GM23338 (cell line): ENCODE measurements at regions not wholly inside any gene's neighbourhood (a gene's known extent, or its start where the extent isn't known, plus 50 kb on each side); places are given as distances from the start of the nearest gene placed in this dataset.

Source experiments
- ATAC-seq: fragments of 200-7000 bp; cut with Tn5 transposase; 3 replicates; pipeline ENCODE4 v1.9.1; 2020
- DNase-seq: peaks from one replicate; pipeline ENCODE4 v3.0.0-alpha.2; 2015; ENCODE audit warnings: low spot score
- H2AFZ ChIP-seq: fragments of 200-600 bp; sonication (generic); 2 replicates; pipeline ENCODE4 v1.8.0; 2016; ENCODE audit warnings: antibody characterized with exemption, mild to moderate bottlenecking, moderate library complexity
- H3F3A ChIP-seq: fragments of 200-600 bp; sonication (generic); replicated peaks from 2 replicates; pipeline ENCODE4 v1.8.0; 2017; ENCODE audit warnings: antibody characterized with exemption, mixed run types, low read depth
- H3K27ac ChIP-seq: fragments of 200-600 bp; sonication (generic); 2 replicates; pipeline ENCODE4 v1.6.1; 2016; ENCODE audit warnings: low read depth
- H3K27me3 ChIP-seq: fragments of 200-600 bp; sonication (generic); 2 replicates; pipeline ENCODE4 v1.8.0; 2016; ENCODE audit warnings: mild to moderate bottlenecking, mixed run types, moderate library complexity; ENCODE audit not compliant: insufficient read depth
- H3K36me3 ChIP-seq: fragments of 200-600 bp; sonication (generic); 2 replicates; pipeline ENCODE4 v1.8.0; 2016; ENCODE audit warnings: mild to moderate bottlenecking; ENCODE audit not compliant: insufficient read depth
- H3K4me1 ChIP-seq: fragments of 200-600 bp; sonication (generic); 2 replicates; pipeline ENCODE4 v1.8.0; 2016; ENCODE audit warnings: mild to moderate bottlenecking, moderate library complexity; ENCODE audit not compliant: insufficient read depth
- H3K4me2 ChIP-seq: fragments of 200-600 bp; sonication (generic); 2 replicates; pipeline ENCODE4 v1.7.1; 2017; ENCODE audit warnings: mixed run types
- H3K4me3 ChIP-seq: fragments of 200-600 bp; sonication (generic); 2 replicates; pipeline ENCODE4 v1.6.1; 2016; ENCODE audit warnings: mixed run types
- H3K79me2 ChIP-seq: fragments of 200-600 bp; sonication (generic); replicated peaks from 2 replicates; pipeline ENCODE4 v1.8.0; 2017; ENCODE audit warnings: mild to moderate bottlenecking; ENCODE audit not compliant: insufficient read depth
- H3K9me2 ChIP-seq: fragments of 200-600 bp; sonication (generic); 2 replicates; pipeline ENCODE4 v1.8.0; 2017; ENCODE audit not compliant: insufficient read depth
- H4K20me1 ChIP-seq: fragments of 200-600 bp; sonication (generic); replicated peaks from 2 replicates; pipeline ENCODE4 v1.8.0; 2017; ENCODE audit warnings: mild to moderate bottlenecking; ENCODE audit not compliant: insufficient read depth
- H3K27ac Mint-ChIP-seq: 2 replicates; pipeline ENCODE4 v1.8.0; 2020; ENCODE audit warnings: inconsistent platforms, mild to moderate bottlenecking, moderate library complexity, mixed read lengths
- H3K27me3 Mint-ChIP-seq: 3 replicates; pipeline ENCODE4 v1.8.0; 2022; ENCODE audit warnings: low read depth, mild to moderate bottlenecking, moderate library complexity, mixed read lengths, inconsistent platforms; ENCODE audit not compliant: insufficient read depth, poor library complexity
- H3K36me3 Mint-ChIP-seq: 3 replicates; pipeline ENCODE4 v1.8.0; 2021; ENCODE audit warnings: low read depth, mild to moderate bottlenecking, inconsistent platforms, moderate library complexity, mixed read lengths
- H3K4me1 Mint-ChIP-seq: 3 replicates; pipeline ENCODE4 v1.8.0; 2020; ENCODE audit warnings: mild to moderate bottlenecking, inconsistent platforms, mixed read lengths
- H3K4me3 Mint-ChIP-seq: 3 replicates; pipeline ENCODE4 v1.8.0; 2021; ENCODE audit warnings: moderate library complexity, mild to moderate bottlenecking, inconsistent platforms, mixed read lengths
- H3K9me3 Mint-ChIP-seq: 3 replicates; pipeline ENCODE4 v1.8.0; 2020; ENCODE audit warnings: moderate library complexity, mild to moderate bottlenecking, inconsistent platforms, mixed read lengths
- CREB1 ChIP-seq: fragments of 250-450 bp; sonication (Bioruptor Pico); IDR thresholded peaks from 2 replicates; pipeline ENCODE4 v1.5.0; 2020; ENCODE audit warnings: low read depth, mild to moderate bottlenecking, moderate library complexity
- CTCF ChIP-seq, 2 experiments: fragments of 200-600 bp in 1 of 2; sonication (generic) in 1 of 2; conservative IDR thresholded peaks; 2 replicates each; pipeline versions ENCODE4 v1.5.1 to v1.6.1; 2016 to 2017; ENCODE audit warnings: antibody characterized with exemption in 2 of 2, low read depth in 2 of 2, mild to moderate bottlenecking in 2 of 2, moderate library complexity in 1 of 2
- EZH2 ChIP-seq: fragments of 200-600 bp; sonication (generic); IDR thresholded peaks from one replicate; pipeline ENCODE4 v1.8.0; 2017; ENCODE audit warnings: antibody characterized with exemption, mild to moderate bottlenecking, low read depth; ENCODE audit not compliant: unreplicated experiment
- JUNB ChIP-seq: IDR thresholded peaks from one replicate; pipeline ENCODE4 v1.6.1; 2016; ENCODE audit warnings: antibody characterized with exemption; ENCODE audit not compliant: unreplicated experiment
- NANOG ChIP-seq: IDR thresholded peaks from 2 replicates; pipeline ENCODE4 v1.6.1; 2016; ENCODE audit warnings: antibody characterized with exemption, borderline replicate concordance
- POLR2AphosphoS5 ChIP-seq: IDR thresholded peaks from 2 replicates; pipeline ENCODE4 v1.6.1; 2016; ENCODE audit warnings: antibody characterized with exemption, low read depth
- STAT1 ChIP-seq: IDR thresholded peaks from one replicate; pipeline ENCODE4 v1.6.1; 2016; ENCODE audit warnings: antibody characterized with exemption; ENCODE audit not compliant: unreplicated experiment
- ZNF114 ChIP-seq: fragments of 250-450 bp; sonication (Bioruptor Pico); IDR thresholded peaks from 2 replicates; pipeline ENCODE4 v1.5.0; 2020; ENCODE audit warnings: mild to moderate bottlenecking, moderate library complexity
- TF ChIP-seq, protein P1 (sequence below): IDR thresholded peaks from one replicate; pipeline ENCODE4 v1.6.1; 2018; ENCODE audit warnings: antibody characterized with exemption; ENCODE audit not compliant: unreplicated experiment
- TF ChIP-seq, protein P2 (sequence below): fragments of 250-450 bp; sonication (Bioruptor Pico); IDR thresholded peaks from 2 replicates; pipeline ENCODE4 v1.5.0; 2020; ENCODE audit warnings: mild to moderate bottlenecking, moderate library complexity

DNA sequence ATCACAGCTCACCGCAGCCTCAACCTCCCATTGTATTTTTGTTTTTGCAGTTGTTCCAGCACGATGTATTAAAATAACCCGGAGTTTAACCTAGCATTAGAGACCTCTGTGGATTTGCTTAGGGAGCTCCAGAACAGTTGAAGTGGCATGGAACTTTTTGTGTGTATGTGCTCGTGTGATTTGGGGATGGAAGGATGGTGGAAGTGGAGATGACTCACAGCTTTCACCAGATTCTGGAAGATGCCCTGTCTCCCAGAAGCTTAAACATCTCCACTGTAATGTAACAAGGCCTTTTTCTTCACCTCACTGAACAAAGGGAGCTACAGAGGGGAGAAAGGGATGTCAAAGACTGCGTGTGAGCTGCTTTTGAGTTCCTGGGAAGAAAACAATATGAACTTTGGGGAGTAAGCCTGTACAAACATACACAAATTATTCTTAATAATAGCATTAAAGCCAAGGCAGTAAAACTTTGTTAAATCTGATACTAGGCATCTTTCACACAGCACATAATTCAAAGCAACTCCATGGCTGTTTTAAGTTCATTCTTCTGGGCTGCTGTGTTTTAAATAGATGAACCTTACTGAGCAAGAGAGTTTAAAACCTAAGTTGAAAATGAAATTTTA is 226.4 kb downstream of the ADAMTS15 start (continued):
- TF ChIP-seq, protein P1, sequence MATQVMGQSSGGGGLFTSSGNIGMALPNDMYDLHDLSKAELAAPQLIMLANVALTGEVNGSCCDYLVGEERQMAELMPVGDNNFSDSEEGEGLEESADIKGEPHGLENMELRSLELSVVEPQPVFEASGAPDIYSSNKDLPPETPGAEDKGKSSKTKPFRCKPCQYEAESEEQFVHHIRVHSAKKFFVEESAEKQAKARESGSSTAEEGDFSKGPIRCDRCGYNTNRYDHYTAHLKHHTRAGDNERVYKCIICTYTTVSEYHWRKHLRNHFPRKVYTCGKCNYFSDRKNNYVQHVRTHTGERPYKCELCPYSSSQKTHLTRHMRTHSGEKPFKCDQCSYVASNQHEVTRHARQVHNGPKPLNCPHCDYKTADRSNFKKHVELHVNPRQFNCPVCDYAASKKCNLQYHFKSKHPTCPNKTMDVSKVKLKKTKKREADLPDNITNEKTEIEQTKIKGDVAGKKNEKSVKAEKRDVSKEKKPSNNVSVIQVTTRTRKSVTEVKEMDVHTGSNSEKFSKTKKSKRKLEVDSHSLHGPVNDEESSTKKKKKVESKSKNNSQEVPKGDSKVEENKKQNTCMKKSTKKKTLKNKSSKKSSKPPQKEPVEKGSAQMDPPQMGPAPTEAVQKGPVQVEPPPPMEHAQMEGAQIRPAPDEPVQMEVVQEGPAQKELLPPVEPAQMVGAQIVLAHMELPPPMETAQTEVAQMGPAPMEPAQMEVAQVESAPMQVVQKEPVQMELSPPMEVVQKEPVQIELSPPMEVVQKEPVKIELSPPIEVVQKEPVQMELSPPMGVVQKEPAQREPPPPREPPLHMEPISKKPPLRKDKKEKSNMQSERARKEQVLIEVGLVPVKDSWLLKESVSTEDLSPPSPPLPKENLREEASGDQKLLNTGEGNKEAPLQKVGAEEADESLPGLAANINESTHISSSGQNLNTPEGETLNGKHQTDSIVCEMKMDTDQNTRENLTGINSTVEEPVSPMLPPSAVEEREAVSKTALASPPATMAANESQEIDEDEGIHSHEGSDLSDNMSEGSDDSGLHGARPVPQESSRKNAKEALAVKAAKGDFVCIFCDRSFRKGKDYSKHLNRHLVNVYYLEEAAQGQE, result no peak
- no peak for TF ChIP-seq EZH2
- TF ChIP-seq CREB1, result no peak
- no peak for TF ChIP-seq CTCF (conservative IDR thresholded peaks at IDR 0.05; ENCODE audit: low read depth in 2 of 2)
- no peak for TF ChIP-seq NANOG

GRCh38 chr11:130675371-130675821 is 227.0 kb downstream of the ADAMTS15 start:
- no peaks in the 10 kb centered on the region for H3K79me2 ChIP-seq
- Mint-ChIP-seq H3K27ac (no peak overlapping the region), H3K9me3 (peaks cover 8% of the 10 kb centered on the region), H3K4me1 (peaks cover 14% of the 10 kb centered on the region), H3K36me3 (no peaks in the 10 kb centered on the region; the same call in 2 of the 3 replicates), H3K27me3 (peaks cover 7% of the 10 kb centered on the region), H3K4me3 (no peak overlapping the region)
- peak overlapping the region; percentile 54; the same call in 1 of the 2 replicates for H2AFZ ChIP-seq
- H3K9me2 ChIP-seq, result no peaks in the 10 kb centered on the region; the same call in 1 of the 2 replicates
- no peak overlapping the region for H3K27ac ChIP-seq
- H3K4me1 ChIP-seq, result peaks cover 6% of the 10 kb centered on the region; the same call in 1 of the 2 replicates
- H3K27me3 ChIP-seq, result no peaks in the 10 kb centered on the region
- H3K4me3 ChIP-seq, result no peak overlapping the region
- no peaks in the 10 kb centered on the region for H3K36me3 ChIP-seq
- no peaks in the 10 kb centered on the region for H3F3A ChIP-seq
- ATAC-seq (no peak), DNase-seq (no peak)
- no peaks in the 10 kb centered on the region for H4K20me1 ChIP-seq
- H3K4me2 ChIP-seq, result no peak overlapping the region
- TF ChIP-seq, protein P2, sequence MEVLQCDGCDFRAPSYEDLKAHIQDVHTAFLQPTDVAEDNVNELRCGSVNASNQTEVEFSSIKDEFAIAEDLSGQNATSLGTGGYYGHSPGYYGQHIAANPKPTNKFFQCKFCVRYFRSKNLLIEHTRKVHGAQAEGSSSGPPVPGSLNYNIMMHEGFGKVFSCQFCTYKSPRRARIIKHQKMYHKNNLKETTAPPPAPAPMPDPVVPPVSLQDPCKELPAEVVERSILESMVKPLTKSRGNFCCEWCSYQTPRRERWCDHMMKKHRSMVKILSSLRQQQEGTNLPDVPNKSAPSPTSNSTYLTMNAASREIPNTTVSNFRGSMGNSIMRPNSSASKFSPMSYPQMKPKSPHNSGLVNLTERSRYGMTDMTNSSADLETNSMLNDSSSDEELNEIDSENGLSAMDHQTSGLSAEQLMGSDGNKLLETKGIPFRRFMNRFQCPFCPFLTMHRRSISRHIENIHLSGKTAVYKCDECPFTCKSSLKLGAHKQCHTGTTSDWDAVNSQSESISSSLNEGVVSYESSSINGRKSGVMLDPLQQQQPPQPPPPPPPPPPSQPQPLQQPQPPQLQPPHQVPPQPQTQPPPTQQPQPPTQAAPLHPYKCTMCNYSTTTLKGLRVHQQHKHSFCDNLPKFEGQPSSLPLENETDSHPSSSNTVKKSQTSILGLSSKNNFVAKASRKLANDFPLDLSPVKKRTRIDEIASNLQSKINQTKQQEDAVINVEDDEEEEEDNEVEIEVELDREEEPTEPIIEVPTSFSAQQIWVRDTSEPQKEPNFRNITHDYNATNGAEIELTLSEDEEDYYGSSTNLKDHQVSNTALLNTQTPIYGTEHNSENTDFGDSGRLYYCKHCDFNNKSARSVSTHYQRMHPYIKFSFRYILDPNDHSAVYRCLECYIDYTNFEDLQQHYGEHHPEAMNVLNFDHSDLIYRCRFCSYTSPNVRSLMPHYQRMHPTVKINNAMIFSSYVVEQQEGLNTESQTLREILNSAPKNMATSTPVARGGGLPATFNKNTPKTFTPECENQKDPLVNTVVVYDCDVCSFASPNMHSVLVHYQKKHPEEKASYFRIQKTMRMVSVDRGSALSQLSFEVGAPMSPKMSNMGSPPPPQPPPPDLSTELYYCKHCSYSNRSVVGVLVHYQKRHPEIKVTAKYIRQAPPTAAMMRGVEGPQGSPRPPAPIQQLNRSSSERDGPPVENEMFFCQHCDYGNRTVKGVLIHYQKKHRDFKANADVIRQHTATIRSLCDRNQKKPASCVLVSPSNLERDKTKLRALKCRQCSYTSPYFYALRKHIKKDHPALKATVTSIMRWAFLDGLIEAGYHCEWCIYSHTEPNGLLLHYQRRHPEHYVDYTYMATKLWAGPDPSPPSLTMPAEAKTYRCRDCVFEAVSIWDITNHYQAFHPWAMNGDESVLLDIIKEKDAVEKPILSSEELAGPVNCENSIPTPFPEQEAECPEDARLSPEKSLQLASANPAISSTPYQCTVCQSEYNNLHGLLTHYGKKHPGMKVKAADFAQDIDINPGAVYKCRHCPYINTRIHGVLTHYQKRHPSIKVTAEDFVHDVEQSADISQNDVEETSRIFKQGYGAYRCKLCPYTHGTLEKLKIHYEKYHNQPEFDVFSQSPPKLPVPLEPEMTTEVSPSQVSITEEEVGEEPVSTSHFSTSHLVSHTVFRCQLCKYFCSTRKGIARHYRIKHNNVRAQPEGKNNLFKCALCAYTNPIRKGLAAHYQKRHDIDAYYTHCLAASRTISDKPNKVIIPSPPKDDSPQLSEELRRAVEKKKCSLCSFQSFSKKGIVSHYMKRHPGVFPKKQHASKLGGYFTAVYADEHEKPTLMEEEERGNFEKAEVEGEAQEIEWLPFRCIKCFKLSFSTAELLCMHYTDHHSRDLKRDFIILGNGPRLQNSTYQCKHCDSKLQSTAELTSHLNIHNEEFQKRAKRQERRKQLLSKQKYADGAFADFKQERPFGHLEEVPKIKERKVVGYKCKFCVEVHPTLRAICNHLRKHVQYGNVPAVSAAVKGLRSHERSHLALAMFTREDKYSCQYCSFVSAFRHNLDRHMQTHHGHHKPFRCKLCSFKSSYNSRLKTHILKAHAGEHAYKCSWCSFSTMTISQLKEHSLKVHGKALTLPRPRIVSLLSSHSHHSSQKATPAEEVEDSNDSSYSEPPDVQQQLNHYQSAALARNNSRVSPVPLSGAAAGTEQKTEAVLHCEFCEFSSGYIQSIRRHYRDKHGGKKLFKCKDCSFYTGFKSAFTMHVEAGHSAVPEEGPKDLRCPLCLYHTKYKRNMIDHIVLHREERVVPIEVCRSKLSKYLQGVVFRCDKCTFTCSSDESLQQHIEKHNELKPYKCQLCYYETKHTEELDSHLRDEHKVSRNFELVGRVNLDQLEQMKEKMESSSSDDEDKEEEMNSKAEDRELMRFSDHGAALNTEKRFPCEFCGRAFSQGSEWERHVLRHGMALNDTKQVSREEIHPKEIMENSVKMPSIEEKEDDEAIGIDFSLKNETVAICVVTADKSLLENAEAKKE (CRISPR knock-in tag), result no peak
- TF ChIP-seq POLR2AphosphoS5 (no peak), JUNB (no peak), NANOG (no peak), STAT1 (no peak), EZH2 (no peak), ZNF114 (no peak), CREB1 (no peak)
